Upper lobe of left lung (tissue), 4 donors: ENCODE measurements at regions not wholly inside any gene's neighbourhood (a gene's known extent, or its start where the extent isn't known, plus 50 kb on each side); places are given as distances from the start of the nearest gene placed in this dataset.

Experiments used
- CTCF ChIP-seq, 6 experiments: fragments of 450-650 bp in 4 of 6; fragments of 200-600 bp in 2 of 6; sonication (generic) in 2 of 6; IDR thresholded peaks; one replicate each; pipeline ENCODE4 v1.5.1; 2016 to 2019; ENCODE audit warnings: antibody characterized with exemption in 6 of 6
- EP300 ChIP-seq, 4 donors: sonication (generic); formaldehyde crosslinking; IDR thresholded peaks; one replicate each; pipeline ENCODE4 v1.5.1; 2017; ENCODE audit warnings: antibody characterized with exemption in 4 of 4, control low read depth in 2 of 4

- TF ChIP-seq CTCF (IDR thresholded peaks at IDR 0.05) (no peak), EP300 (IDR thresholded peaks at IDR 0.05) (no peak)
Observed at GRCh38 chr2:16123421-16123820, 183.1 kb downstream of the MYCN start.
